NT2/D1 (cell line): ENCODE measurements at regions not wholly inside any gene's neighbourhood (a gene's known extent, or its start where the extent isn't known, plus 50 kb on each side); places are given as distances from the start of the nearest gene placed in this dataset.

Source experiments
- DNase-seq: peaks from one replicate; pipeline ENCODE4 v3.0.0-alpha.2; 2011; ENCODE audit warnings: low read depth, low spot score
- H3K27me3 ChIP-seq: 2 replicates; pipeline ENCODE4 v1.6.0; 2011; ENCODE audit warnings: mild to moderate bottlenecking; ENCODE audit not compliant: insufficient read length, insufficient read depth
- H3K36me3 ChIP-seq: 2 replicates; pipeline ENCODE4 v1.6.1; 2011; ENCODE audit warnings: mild to moderate bottlenecking, low read length, mixed read lengths; ENCODE audit not compliant: insufficient read depth, insufficient read length
- H3K4me1 ChIP-seq: 2 replicates; pipeline ENCODE4 v1.5.1; 2011; ENCODE audit not compliant: insufficient read depth, insufficient read length
- H3K4me3 ChIP-seq: 2 replicates; pipeline ENCODE4 v1.5.1; 2011; ENCODE audit warnings: low read depth; ENCODE audit not compliant: insufficient read length
- H3K9ac ChIP-seq: 2 replicates; pipeline ENCODE4 v1.6.0; 2011; ENCODE audit warnings: low read depth; ENCODE audit not compliant: insufficient read length
- H3K9me3 ChIP-seq: 2 replicates; pipeline ENCODE4 v1.5.1; 2011; ENCODE audit warnings: mild to moderate bottlenecking, low read length; ENCODE audit not compliant: insufficient read depth
- SUZ12 ChIP-seq: IDR thresholded peaks from 2 replicates; pipeline ENCODE4 v1.6.1; 2011; ENCODE audit not compliant: insufficient read length, insufficient read depth; ENCODE audit errors: extremely low read depth
- YY1 ChIP-seq: IDR thresholded peaks from 2 replicates; pipeline ENCODE4 v1.6.1; 2011; ENCODE audit not compliant: insufficient read length, insufficient read depth
- ZNF274 ChIP-seq: IDR thresholded peaks from 2 replicates; pipeline ENCODE4 v1.6.1; 2011; ENCODE audit warnings: mild to moderate bottlenecking, low read depth, low read length

DNA sequence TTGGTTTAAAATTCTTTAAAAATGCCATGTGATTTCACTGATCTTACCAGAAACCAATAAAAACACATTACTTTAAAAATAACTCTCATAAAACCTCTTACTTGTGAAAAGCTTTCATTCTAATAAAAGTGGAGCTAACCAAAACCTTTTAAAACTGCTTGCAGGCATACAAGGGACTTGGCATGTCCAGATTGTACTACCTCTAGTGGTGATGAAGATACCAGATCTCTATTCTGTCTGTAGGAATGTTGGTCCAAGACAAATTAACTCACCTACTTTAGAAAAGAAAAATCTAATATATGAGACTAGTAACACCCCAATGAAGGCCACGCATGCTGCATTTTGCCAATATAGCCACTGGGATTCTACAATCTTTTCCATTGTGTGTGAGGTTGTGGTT, 151.0 kb upstream of the SALL1 start:
- no peaks in the 10 kb centered on the region for H3K27me3 ChIP-seq
- no peak overlapping the region for H3K9ac ChIP-seq
- DNase-seq, result no peak
- H3K9me3 ChIP-seq, result peaks cover 18% of the 10 kb centered on the region
- TF ChIP-seq YY1, result no peak
- no peak for TF ChIP-seq ZNF274
- no peak for TF ChIP-seq SUZ12
- H3K36me3 ChIP-seq, result no peaks in the 10 kb centered on the region
- peaks cover under 1% of the 10 kb centered on the region for H3K4me1 ChIP-seq
- no peak overlapping the region for H3K4me3 ChIP-seq

DNA sequence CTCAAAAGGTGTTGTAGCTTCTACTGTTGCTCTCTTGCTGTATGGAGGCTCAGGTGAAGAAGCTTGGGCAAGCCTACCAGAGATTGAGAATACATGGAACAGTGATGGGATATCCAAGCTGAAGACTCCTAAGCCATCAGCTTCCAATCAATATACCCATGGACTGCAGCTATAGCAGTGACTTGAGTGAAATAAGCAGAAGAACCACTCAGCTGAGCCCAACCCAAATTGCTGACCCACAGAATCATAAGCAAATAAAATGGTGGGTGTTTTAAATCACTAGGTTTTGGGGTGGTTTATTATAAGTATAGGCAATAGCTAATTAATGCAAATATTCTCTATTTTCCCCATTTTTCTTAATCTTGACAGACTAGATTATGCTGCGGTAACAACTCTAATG, 147.7 kb upstream of the SALL1 start:
- no peaks in the 10 kb centered on the region for H3K27me3 ChIP-seq
- TF ChIP-seq ZNF274 (no peak), SUZ12 (no peak), YY1 (no peak)
- H3K36me3 ChIP-seq, result no peaks in the 10 kb centered on the region
- no peak overlapping the region for H3K9ac ChIP-seq
- H3K4me1 ChIP-seq, result no peaks in the 10 kb centered on the region
- DNase-seq, result no peak
- no peak overlapping the region for H3K4me3 ChIP-seq
- peaks cover 18% of the 10 kb centered on the region for H3K9me3 ChIP-seq

DNA sequence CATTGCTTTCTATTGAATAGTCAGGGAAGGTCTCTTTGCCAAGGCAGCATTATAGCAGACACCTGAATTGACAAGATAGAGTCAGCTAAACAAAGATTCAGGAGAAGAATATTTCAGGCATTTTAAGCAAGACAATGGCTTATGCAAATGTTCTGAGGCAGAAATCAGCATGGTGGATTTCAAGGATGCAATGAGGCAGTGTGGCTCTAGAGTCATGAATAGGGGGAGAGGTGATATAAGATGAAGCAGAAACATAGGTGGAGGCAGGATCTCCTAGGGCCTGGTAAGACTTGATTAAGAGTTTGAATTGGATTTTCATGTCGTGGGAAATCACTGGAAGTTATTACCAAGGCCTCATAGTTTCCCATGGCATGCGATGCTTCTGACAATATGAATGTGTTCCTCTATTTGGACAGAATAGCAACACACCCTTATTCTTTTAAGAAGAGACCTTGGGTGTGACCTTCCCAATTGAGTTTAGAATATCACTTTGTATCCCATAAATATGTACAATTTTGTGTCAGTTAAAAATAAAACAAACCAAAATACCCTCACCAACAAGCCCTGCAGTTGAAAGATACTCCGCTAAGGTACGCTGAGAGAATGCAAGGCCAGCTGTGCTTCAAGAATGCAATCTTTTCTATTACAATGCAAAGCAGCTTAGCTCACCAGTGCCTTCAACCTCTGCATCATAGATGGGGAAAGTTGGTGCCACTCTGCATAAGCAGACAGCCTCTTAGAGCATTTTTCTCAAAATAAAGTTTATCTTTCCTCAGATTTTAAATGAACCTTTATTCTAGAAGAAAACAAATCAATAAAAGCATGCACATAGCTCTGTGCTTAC, 139.6 kb upstream of the SALL1 start:
- H3K4me3 ChIP-seq, result no peak overlapping the region
- H3K9me3 ChIP-seq, result no peaks in the 10 kb centered on the region
- peaks cover 3% of the 10 kb centered on the region for H3K4me1 ChIP-seq
- no peak overlapping the region for H3K9ac ChIP-seq
- TF ChIP-seq YY1 (no peak), ZNF274 (no peak), SUZ12 (no peak)
- H3K36me3 ChIP-seq, result no peaks in the 10 kb centered on the region
- DNase-seq, result peak; percentile 43
- no peaks in the 10 kb centered on the region for H3K27me3 ChIP-seq

DNA sequence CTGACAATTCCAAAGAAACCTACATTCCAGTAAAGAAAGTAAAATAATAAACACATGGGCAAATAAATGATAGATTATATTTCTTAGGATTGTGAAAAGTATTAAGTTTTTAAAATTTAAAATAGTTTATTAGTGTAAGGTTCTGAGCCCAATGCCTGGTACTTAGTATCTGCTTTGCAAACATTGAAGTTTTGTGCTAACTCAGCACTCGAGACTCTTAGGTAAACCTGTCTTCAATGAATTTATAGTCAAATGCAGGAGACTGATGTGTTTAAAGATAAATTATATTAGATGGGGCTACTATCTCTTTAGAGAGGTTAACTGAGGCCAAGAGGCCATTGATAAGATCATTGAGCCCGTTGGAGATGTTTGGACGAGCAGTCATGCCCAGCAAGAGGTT, 138.3 kb upstream of the SALL1 start:
- H3K4me3 ChIP-seq, result no peak overlapping the region
- no peak for DNase-seq
- H3K9ac ChIP-seq, result no peak overlapping the region
- TF ChIP-seq SUZ12 (no peak), ZNF274 (no peak), YY1 (no peak)
- H3K4me1 ChIP-seq, result peaks cover 3% of the 10 kb centered on the region
- no peaks in the 10 kb centered on the region for H3K9me3 ChIP-seq
- H3K27me3 ChIP-seq, result no peaks in the 10 kb centered on the region
- no peaks in the 10 kb centered on the region for H3K36me3 ChIP-seq

DNA sequence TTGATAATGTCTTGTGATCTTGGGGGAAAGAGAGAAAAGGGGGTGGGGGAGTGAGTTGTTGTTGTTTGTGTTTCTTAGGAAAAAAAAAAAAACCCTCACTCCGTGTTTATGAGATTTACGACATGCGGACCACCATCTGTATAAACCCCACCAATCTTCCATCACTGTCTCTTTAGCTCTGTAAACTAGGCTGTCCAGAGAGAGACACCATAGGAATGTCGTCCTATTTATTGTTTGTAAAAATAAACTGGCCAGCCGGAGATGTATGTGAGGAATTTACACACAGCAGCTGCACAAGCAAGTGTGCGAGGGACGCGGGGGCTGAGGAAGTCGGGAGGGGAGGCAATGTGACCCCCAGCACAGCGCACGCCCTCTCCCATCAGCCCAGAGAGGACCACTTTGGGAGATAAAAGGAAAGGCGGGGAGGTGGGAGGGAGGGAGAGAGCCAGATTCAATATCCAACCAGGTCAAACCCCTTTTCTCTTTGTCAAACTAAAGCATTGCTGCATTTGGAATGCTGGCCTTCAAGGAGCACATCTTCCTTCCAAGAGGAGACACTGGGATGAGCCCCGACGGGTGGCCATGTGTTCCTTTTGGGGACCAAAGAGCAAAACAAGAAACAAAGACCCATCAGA, 136.2 kb upstream of the SALL1 start:
- Histone ChIP-seq H3K4me3 (no peak overlapping the region), H3K4me1 (peaks cover 3% of the 10 kb centered on the region), H3K36me3 (no peaks in the 10 kb centered on the region), H3K27me3 (no peaks in the 10 kb centered on the region), H3K9me3 (no peaks in the 10 kb centered on the region; the same call in 1 of the 2 replicates), H3K9ac (no peak overlapping the region)
- no peak for TF ChIP-seq YY1
- TF ChIP-seq SUZ12, result no peak
- TF ChIP-seq ZNF274, result no peak
- no peak for DNase-seq

DNA sequence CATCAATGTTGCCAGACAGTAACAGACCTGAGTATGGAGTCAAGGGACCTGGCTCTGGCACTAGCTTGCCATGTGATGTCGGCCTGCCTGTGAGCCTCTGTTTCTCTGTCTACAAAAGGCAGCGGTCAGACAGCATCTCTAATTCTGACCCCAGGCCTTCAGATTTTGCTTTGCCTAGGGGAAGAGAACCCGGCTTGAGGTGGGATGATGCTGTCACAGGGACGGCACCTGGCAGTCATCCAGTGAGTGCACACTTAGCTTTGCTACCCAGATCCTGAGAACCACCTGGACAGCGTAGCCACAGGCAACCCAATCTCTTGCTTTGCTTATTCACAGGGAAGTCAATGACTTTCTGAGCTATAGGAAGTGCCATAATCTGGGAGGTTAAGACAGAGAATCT, 135.2 kb upstream of the SALL1 start:
- no peaks in the 10 kb centered on the region for H3K36me3 ChIP-seq
- TF ChIP-seq YY1, result no peak
- no peak for TF ChIP-seq ZNF274
- no peak for TF ChIP-seq SUZ12
- no peak for DNase-seq
- no peaks in the 10 kb centered on the region; the same call in 1 of the 2 replicates for H3K9me3 ChIP-seq
- no peak overlapping the region for H3K4me3 ChIP-seq
- H3K9ac ChIP-seq, result no peak overlapping the region
- H3K4me1 ChIP-seq, result peaks cover 3% of the 10 kb centered on the region
- H3K27me3 ChIP-seq, result no peaks in the 10 kb centered on the region

DNA sequence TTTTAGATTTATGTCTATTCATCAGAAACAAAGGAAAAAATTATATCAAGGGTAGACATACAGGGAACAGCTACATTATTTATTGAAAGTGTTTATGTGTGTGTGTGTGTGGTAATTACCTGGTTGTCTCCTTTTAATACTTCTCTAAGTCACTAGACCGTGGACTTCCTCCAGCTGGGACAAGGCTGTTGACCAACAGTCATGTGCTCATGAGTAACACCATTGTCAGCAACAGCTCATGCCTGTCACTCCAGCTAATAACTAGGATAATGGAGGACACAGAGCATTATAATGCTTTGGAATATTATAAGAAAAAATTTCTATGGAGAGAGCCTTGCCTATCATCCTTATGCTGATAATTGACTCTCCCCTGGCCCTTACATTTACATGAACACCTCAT, 125.3 kb upstream of the SALL1 start:
- TF ChIP-seq ZNF274 (no peak), YY1 (no peak), SUZ12 (no peak)
- Histone ChIP-seq H3K36me3 (no peaks in the 10 kb centered on the region), H3K4me3 (no peak overlapping the region), H3K4me1 (no peaks in the 10 kb centered on the region), H3K27me3 (no peaks in the 10 kb centered on the region), H3K9ac (no peak overlapping the region), H3K9me3 (no peaks in the 10 kb centered on the region; the same call in 1 of the 2 replicates)
- DNase-seq, result no peak
